Keratinocyte (primary cell): ENCODE measurements at regions not wholly inside any gene's neighbourhood (a gene's known extent, or its start where the extent isn't known, plus 50 kb on each side); places are given as distances from the start of the nearest gene placed in this dataset.

Experiments used
- DNase-seq: peaks from one replicate; pipeline ENCODE4 v3.0.0-alpha.2; 2011; ENCODE audit warnings: low read depth, missing footprints, low spot score
- FAIRE-seq: peaks from 2 replicates; lab custom pipeline; 2011; peaks lifted over from hg19 to GRCh38; lab: Jason Lieb, UNC
- H2AFZ ChIP-seq: 2 replicates; pipeline ENCODE4 v1.6.0; 2012; ENCODE audit warnings: low read length, control low read depth, inconsistent platforms; ENCODE audit not compliant: control insufficient read depth
- H3K27ac ChIP-seq: 2 replicates; pipeline ENCODE4 v1.5.1; 2011; ENCODE audit warnings: low read length; ENCODE audit not compliant: control insufficient read depth, insufficient read depth
- H3K27me3 ChIP-seq: 3 replicates; pipeline ENCODE4 v1.6.0; 2011; ENCODE audit warnings: low read length; ENCODE audit not compliant: control insufficient read depth, insufficient read depth; ENCODE audit errors: extremely low read depth
- H3K36me3 ChIP-seq, 2 experiments: 2 replicates in 1 of 2; 3 replicates in 1 of 2; pipeline ENCODE4 v1.5.1; 2011; ENCODE audit warnings: low read length in 2 of 2, mild to moderate bottlenecking in 1 of 2; ENCODE audit not compliant: control insufficient read depth in 2 of 2, insufficient read depth in 2 of 2; ENCODE audit errors: extremely low read depth in 1 of 2
- H3K4me1 ChIP-seq: 3 replicates; pipeline ENCODE4 v1.5.1; 2011; ENCODE audit warnings: low read length; ENCODE audit not compliant: control insufficient read depth, insufficient read depth; ENCODE audit errors: extremely low read depth
- H3K4me2 ChIP-seq: 3 replicates; pipeline ENCODE4 v1.6.0; 2011; ENCODE audit warnings: low read depth, low read length; ENCODE audit not compliant: control insufficient read depth, insufficient read depth; ENCODE audit errors: extremely low read depth
- H3K4me3 ChIP-seq, 3 experiments: fragments of 200-600 bp in 1 of 3; sonication (generic) in 1 of 3; 2 replicates in 2 of 3; 3 replicates in 1 of 3; pipeline ENCODE4 v1.5.1; 2011 to 2016; ENCODE audit warnings: low read length in 3 of 3, mild to moderate bottlenecking in 3 of 3, control low read depth in 2 of 3, inconsistent platforms in 1 of 3, low read depth in 1 of 3, mixed read lengths in 1 of 3, mixed run types in 1 of 3, moderate library complexity in 1 of 3; ENCODE audit not compliant: control insufficient read depth in 2 of 3, insufficient read depth in 2 of 3; ENCODE audit errors: extremely low read depth in 1 of 3
- H3K79me2 ChIP-seq: 2 replicates; pipeline ENCODE4 v1.6.0; 2012; ENCODE audit warnings: low read length; ENCODE audit not compliant: control insufficient read depth, insufficient read depth
- H3K9ac ChIP-seq: 3 replicates; pipeline ENCODE4 v1.6.0; 2011; ENCODE audit warnings: low read length; ENCODE audit not compliant: control insufficient read depth, insufficient read depth; ENCODE audit errors: extremely low read depth
- H3K9me1 ChIP-seq: 3 replicates; pipeline ENCODE4 v1.6.0; 2011; ENCODE audit warnings: low read length; ENCODE audit not compliant: control insufficient read depth, insufficient read depth; ENCODE audit errors: extremely low read depth
- H3K9me3 ChIP-seq: 2 replicates; pipeline ENCODE4 v1.5.1; 2012; ENCODE audit warnings: low read depth, low read length; ENCODE audit not compliant: control insufficient read depth
- H4K20me1 ChIP-seq: 3 replicates; pipeline ENCODE4 v1.6.0; 2011; ENCODE audit warnings: low read length; ENCODE audit not compliant: control insufficient read depth, insufficient read depth; ENCODE audit errors: extremely low read depth
- CTCF ChIP-seq, 3 experiments: IDR thresholded peaks in 1 of 3; conservative IDR thresholded peaks in 1 of 3; optimal IDR thresholded peaks in 1 of 3; 2 replicates in 2 of 3; 3 replicates in 1 of 3; pipeline versions ENCODE3 to v1.5.1; 2011; ENCODE audit warnings: low read length in 3 of 3, mild to moderate bottlenecking in 3 of 3, moderate library complexity in 2 of 3, control low read depth in 1 of 3, inconsistent platforms in 1 of 3; ENCODE audit not compliant: insufficient read depth in 2 of 3; ENCODE audit errors: extremely low read depth in 1 of 3
- EZH2 ChIP-seq: IDR thresholded peaks from one replicate; pipeline ENCODE4 v1.6.1; 2012; ENCODE audit warnings: inconsistent platforms, mild to moderate bottlenecking, low read length, moderate library complexity
- dilution Hi-C: fragments of 300-500 bp; cut with MboI; formaldehyde crosslinking; loops from one replicate; pipeline ENCODE4 v1.7.0; 2020; ENCODE audit warnings: low sequenced_read_pairs; ENCODE audit not compliant: extremely low pct_ligation_motif_present

GRCh38 chr2:121129692-121130091 is 155.3 kb downstream of the TFCP2L1 start:
- DNase-seq (no peak), FAIRE-seq (no peak)
- H3K79me2 ChIP-seq: no peaks in the 10 kb centered on the region
- H3K9me1 ChIP-seq: no peaks in the 10 kb centered on the region
- H4K20me1 ChIP-seq: no peaks in the 10 kb centered on the region
- dilution Hi-C loops: no loop called here
- H3K4me2 ChIP-seq: no peak overlapping the region
- no peak overlapping the region for H3K27ac ChIP-seq
- no peaks in the 10 kb centered on the region for H3K9me3 ChIP-seq
- H3K27me3 ChIP-seq: peaks cover 5% of the 10 kb centered on the region
- no peaks in the 10 kb centered on the region for H3K4me1 ChIP-seq
- no peaks in the 10 kb centered on the region for H3K36me3 ChIP-seq
- no peak overlapping the region for H3K4me3 ChIP-seq
- H3K9ac ChIP-seq: no peak overlapping the region
- H2AFZ ChIP-seq: no peak overlapping the region
- TF ChIP-seq CTCF (optimal IDR thresholded peaks at IDR 0.05 in 1 of 3, IDR thresholded peaks at IDR 0.05 in 1 of 3, conservative IDR thresholded peaks at IDR 0.05 in 1 of 3; ENCODE audit: extremely low read depth in 1 of 3, insufficient read depth in 2 of 3, low read length in 3 of 3): no peak
- TF ChIP-seq EZH2: no peak

- DNase-seq (no peak), FAIRE-seq (no peak)
- Histone ChIP-seq H3K9ac (no peak overlapping the region), H2AFZ (no peak overlapping the region), H3K9me1 (no peaks in the 10 kb centered on the region), H3K36me3 (no peaks in the 10 kb centered on the region), H3K4me3 (no peak overlapping the region), H3K79me2 (no peaks in the 10 kb centered on the region), H3K27me3 (peaks cover 5% of the 10 kb centered on the region), H4K20me1 (no peaks in the 10 kb centered on the region), H3K27ac (no peak overlapping the region), H3K9me3 (no peaks in the 10 kb centered on the region), H3K4me2 (no peak overlapping the region), H3K4me1 (no peaks in the 10 kb centered on the region)
- dilution Hi-C loops: no loop called here
- TF ChIP-seq CTCF (optimal IDR thresholded peaks at IDR 0.05 in 1 of 3, IDR thresholded peaks at IDR 0.05 in 1 of 3, conservative IDR thresholded peaks at IDR 0.05 in 1 of 3; ENCODE audit: extremely low read depth in 1 of 3, insufficient read depth in 2 of 3, low read length in 3 of 3) (no peak), EZH2 (no peak)
These were observed 154.6 kb downstream of the TFCP2L1 start for GRCh38 chr2:121130301-121130850.
